Activated T-helper 17 cell treated with anti-CD3 and anti-CD28 coated beads, Interleukin-2, amount 50 U/mL, for 72 hours (primary cell): ENCODE measurements at regions not wholly inside any gene's neighbourhood (a gene's known extent, or its start where the extent isn't known, plus 50 kb on each side); places are given as distances from the start of the nearest gene placed in this dataset.

ENCODE experiments used
- ATAC-seq: fragments of 150-1000 bp; cut with Tn5 transposase; replicated peaks from 2 replicates; pipeline ENCODE4 v1.10.0; 2021; ENCODE audit warnings: mild to moderate bottlenecking, moderate library complexity
- H3K27ac Mint-ChIP-seq: one replicate; pipeline ENCODE4 v1.8.0; 2022; ENCODE audit warnings: mixed read lengths
- H3K27me3 Mint-ChIP-seq: one replicate; pipeline ENCODE4 v1.8.0; 2022; ENCODE audit warnings: mixed read lengths
- H3K36me3 Mint-ChIP-seq: one replicate; pipeline ENCODE4 v1.8.0; 2022; ENCODE audit warnings: low read depth, mild to moderate bottlenecking, mixed read lengths
- H3K4me1 Mint-ChIP-seq: one replicate; pipeline ENCODE4 v1.8.0; 2022; ENCODE audit warnings: mixed read lengths
- H3K4me3 Mint-ChIP-seq: one replicate; pipeline ENCODE4 v1.8.0; 2022; ENCODE audit warnings: mild to moderate bottlenecking, mixed read lengths
- H3K9me3 Mint-ChIP-seq: one replicate; pipeline ENCODE4 v1.8.0; 2022; ENCODE audit warnings: mixed read lengths

DNA sequence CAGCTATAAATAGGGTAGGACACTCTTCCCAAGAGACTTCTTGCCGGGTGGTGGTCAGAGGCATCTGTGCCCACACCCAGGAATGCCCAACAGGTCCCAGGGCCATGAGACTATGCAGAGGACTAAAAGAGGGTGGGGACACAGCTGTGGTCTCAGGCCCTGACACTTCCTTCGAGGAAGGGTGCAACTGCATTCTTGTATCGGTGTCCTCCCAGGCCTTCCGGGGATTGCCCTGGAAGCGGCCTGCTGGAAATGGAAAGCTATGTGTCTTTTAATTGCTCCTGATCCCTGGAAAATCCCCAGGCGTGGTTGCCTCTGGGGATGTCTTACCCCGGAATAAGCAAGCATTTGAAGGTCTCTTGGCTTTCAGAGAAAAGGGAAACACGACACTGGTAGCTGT is 176.7 kb downstream of the SOX11 start:
- H3K4me1 Mint-ChIP-seq = no peaks in the 10 kb centered on the region
- no peak overlapping the region for H3K4me3 Mint-ChIP-seq
- peaks cover 5% of the 10 kb centered on the region for H3K9me3 Mint-ChIP-seq
- no peaks in the 10 kb centered on the region for H3K36me3 Mint-ChIP-seq
- no peak overlapping the region for H3K27ac Mint-ChIP-seq
- H3K27me3 Mint-ChIP-seq = no peaks in the 10 kb centered on the region
- no peak for ATAC-seq

DNA sequence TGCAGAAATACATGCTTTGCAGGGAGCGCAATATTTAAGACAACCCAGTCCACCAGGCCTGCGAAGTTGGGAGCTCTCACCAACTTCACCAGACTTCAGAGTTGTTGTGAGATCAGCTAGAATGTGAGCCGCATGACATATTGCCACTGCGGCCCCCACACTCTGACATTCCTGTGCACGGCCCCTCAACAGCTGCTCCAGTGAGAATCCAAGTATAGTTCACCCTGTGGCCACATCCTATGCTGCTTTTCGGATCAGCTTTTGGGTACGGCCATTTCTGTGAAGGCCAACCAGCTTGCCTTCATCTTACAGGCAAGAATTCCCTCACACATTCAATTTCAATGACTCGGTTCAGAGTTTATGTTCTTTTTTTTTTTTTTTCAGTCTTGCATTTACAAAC is 177.8 kb downstream of the SOX11 start:
- H3K27me3 Mint-ChIP-seq = no peaks in the 10 kb centered on the region
- H3K4me3 Mint-ChIP-seq = no peak overlapping the region
- H3K4me1 Mint-ChIP-seq = no peaks in the 10 kb centered on the region
- ATAC-seq = no peak
- no peaks in the 10 kb centered on the region for H3K9me3 Mint-ChIP-seq
- no peak overlapping the region for H3K27ac Mint-ChIP-seq
- no peaks in the 10 kb centered on the region for H3K36me3 Mint-ChIP-seq

DNA sequence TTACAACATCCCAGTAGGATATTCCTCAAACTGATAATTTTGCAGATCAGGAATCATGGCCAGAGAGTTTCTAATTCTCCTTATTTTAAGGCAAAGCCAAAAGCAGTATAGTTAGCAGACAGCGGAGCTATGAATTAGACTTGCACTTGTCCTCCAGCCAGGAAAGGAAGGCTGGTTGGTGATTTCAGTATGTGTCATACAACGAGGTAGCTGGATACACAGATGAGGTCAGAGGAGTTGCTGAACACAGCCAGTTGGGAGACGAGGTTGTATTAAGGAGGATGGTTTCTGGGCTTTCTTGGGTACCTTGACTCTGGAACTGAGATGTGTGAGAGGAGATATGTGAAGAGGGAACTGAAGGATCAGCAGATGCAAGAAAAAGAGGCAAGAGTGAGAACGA is 185.2 kb downstream of the SOX11 start:
- Mint-ChIP-seq H3K4me3 (no peak overlapping the region), H3K4me1 (no peaks in the 10 kb centered on the region), H3K27ac (no peak overlapping the region), H3K36me3 (no peaks in the 10 kb centered on the region), H3K9me3 (peaks cover 11% of the 10 kb centered on the region), H3K27me3 (no peaks in the 10 kb centered on the region)
- ATAC-seq = no peak

GRCh38 chr2:5885451-5886173 is 193.4 kb downstream of the SOX11 start:
- ATAC-seq = no peak
- H3K4me3 Mint-ChIP-seq = no peak overlapping the region
- H3K27me3 Mint-ChIP-seq = no peaks in the 10 kb centered on the region
- H3K36me3 Mint-ChIP-seq = no peaks in the 10 kb centered on the region
- H3K27ac Mint-ChIP-seq = no peak overlapping the region
- peaks cover 7% of the 10 kb centered on the region for H3K9me3 Mint-ChIP-seq
- H3K4me1 Mint-ChIP-seq = no peaks in the 10 kb centered on the region

- Mint-ChIP-seq H3K9me3 (peaks cover 7% of the 10 kb centered on the region), H3K4me1 (no peaks in the 10 kb centered on the region), H3K27me3 (no peaks in the 10 kb centered on the region), H3K36me3 (no peaks in the 10 kb centered on the region), H3K4me3 (no peak overlapping the region), H3K27ac (no peak overlapping the region)
- no peak for ATAC-seq
These were observed 194.3 kb downstream of the SOX11 start for GRCh38 chr2:5886462-5886861.

- Mint-ChIP-seq H3K4me1 (no peaks in the 10 kb centered on the region), H3K9me3 (peaks cover 7% of the 10 kb centered on the region), H3K4me3 (no peak overlapping the region), H3K27me3 (no peaks in the 10 kb centered on the region), H3K27ac (no peak overlapping the region), H3K36me3 (no peaks in the 10 kb centered on the region)
- ATAC-seq = no peak
These were observed 195.9 kb downstream of the SOX11 start for GRCh38 chr2:5888126-5888525.

GRCh38 chr2:5889519-5889918 is 197.3 kb downstream of the SOX11 start:
- H3K4me1 Mint-ChIP-seq = no peaks in the 10 kb centered on the region
- no peak overlapping the region for H3K27ac Mint-ChIP-seq
- no peaks in the 10 kb centered on the region for H3K36me3 Mint-ChIP-seq
- peaks cover 5% of the 10 kb centered on the region for H3K9me3 Mint-ChIP-seq
- H3K4me3 Mint-ChIP-seq = no peak overlapping the region
- ATAC-seq = no peak
- H3K27me3 Mint-ChIP-seq = no peaks in the 10 kb centered on the region

- ATAC-seq = no peak
- H3K36me3 Mint-ChIP-seq = no peaks in the 10 kb centered on the region
- H3K9me3 Mint-ChIP-seq = peaks cover 10% of the 10 kb centered on the region
- H3K27ac Mint-ChIP-seq = no peak overlapping the region
- no peak overlapping the region for H3K4me3 Mint-ChIP-seq
- H3K4me1 Mint-ChIP-seq = no peaks in the 10 kb centered on the region
- H3K27me3 Mint-ChIP-seq = no peaks in the 10 kb centered on the region
These were observed 202.2 kb downstream of the SOX11 start for GRCh38 chr2:5894355-5894754.

GRCh38 chr2:5895284-5895683 is 203.1 kb downstream of the SOX11 start:
- Mint-ChIP-seq H3K4me1 (no peaks in the 10 kb centered on the region), H3K4me3 (no peak overlapping the region), H3K27ac (no peak overlapping the region), H3K27me3 (no peaks in the 10 kb centered on the region), H3K9me3 (peaks cover 13% of the 10 kb centered on the region), H3K36me3 (no peaks in the 10 kb centered on the region)
- ATAC-seq = no peak

DNA sequence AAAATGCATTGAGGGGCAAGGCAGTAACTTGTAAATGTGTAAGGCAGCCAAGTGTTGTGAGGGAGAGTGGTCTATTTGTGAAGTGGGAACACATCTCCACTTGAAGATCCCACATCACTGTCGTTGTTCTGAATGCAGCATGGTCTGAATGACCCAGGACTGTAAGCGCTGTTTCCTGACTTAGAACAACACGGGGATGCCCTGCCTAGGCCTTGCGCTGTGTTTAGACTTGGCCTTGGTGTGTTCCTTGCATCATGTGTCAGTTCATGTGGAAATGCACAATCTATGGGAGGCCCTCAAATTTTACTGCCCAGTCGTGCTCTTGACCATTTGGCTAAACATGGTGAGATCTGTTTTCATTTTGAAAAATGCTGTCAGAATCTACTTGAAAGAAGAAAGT is 205.1 kb downstream of the SOX11 start:
- Mint-ChIP-seq H3K36me3 (no peaks in the 10 kb centered on the region), H3K27me3 (no peaks in the 10 kb centered on the region), H3K27ac (no peak overlapping the region), H3K4me3 (no peak overlapping the region), H3K4me1 (no peaks in the 10 kb centered on the region), H3K9me3 (peaks cover 13% of the 10 kb centered on the region)
- no peak for ATAC-seq

DNA sequence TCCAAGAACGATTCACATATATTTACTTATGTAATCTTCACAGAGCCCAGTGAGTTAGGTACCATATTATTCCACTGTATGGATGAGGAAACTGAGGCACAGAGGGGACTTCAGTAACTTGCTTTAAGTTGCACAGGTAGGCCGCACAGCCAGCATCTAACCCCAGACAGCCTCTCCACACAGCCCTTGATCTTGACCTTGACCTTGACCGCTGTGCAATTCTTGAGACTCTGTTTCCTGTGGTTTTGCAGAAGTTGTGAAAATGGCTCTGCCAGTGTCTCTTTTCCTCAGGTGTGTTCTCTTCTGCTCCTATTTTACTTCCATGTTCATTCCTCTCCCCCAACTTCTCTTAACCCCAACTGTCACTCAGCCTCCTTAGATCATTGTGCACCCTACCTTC is 206.5 kb downstream of the SOX11 start:
- Mint-ChIP-seq H3K36me3 (no peaks in the 10 kb centered on the region), H3K27ac (no peak overlapping the region)
- ATAC-seq = no peak

DNA sequence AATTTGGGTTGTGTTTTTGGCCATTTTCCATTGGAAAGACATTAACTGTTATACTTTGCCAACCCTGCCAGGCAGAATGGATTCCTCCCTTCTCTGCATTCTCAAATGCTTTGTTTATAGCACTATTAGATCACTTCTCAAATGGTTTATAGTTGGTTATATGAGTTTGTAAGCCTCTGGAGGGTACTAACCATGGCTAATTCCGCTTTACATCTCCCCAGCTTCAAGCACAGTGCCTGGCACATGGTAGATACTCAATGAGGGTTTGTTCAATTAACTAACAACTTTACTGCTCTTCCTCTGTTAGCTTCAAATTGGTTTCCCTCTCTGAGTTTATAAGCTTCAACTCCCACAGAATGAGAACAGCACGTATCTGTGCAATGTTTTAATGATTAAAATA is 213.5 kb downstream of the SOX11 start:
- no peak for ATAC-seq
- H3K27me3 Mint-ChIP-seq = no peaks in the 10 kb centered on the region
- no peaks in the 10 kb centered on the region for H3K36me3 Mint-ChIP-seq
- H3K4me1 Mint-ChIP-seq = no peaks in the 10 kb centered on the region
- H3K9me3 Mint-ChIP-seq = peaks cover 8% of the 10 kb centered on the region
- H3K4me3 Mint-ChIP-seq = no peak overlapping the region
- no peak overlapping the region for H3K27ac Mint-ChIP-seq

More for the DNA sequence above, 206.5 kb downstream of the SOX11 start:
- no peak overlapping the region for H3K4me3 Mint-ChIP-seq
- H3K9me3 Mint-ChIP-seq = peaks cover 12% of the 10 kb centered on the region
- no peaks in the 10 kb centered on the region for H3K27me3 Mint-ChIP-seq
- no peaks in the 10 kb centered on the region for H3K4me1 Mint-ChIP-seq

DNA sequence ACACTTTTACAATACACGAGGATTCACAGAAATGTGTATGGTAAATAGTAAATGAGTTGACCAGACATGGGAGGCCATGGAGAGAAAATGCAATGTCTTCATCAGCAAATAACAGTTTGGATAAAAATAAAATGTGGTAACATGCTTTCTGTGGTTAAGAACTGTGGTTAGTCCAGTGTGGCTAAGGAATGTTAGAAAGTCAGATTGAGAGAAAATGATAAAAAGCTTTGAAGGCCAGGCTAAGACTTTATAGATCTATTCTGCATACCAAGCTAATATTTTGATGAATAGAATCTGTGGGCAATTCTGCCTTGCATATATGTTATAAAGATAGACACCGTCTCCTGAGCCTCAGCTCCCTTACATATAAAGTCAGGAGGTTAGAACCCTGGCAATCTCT is 215.9 kb downstream of the SOX11 start:
- H3K27me3 Mint-ChIP-seq = no peaks in the 10 kb centered on the region
- no peaks in the 10 kb centered on the region for H3K36me3 Mint-ChIP-seq
- H3K4me3 Mint-ChIP-seq = no peak overlapping the region
- no peak for ATAC-seq
- H3K27ac Mint-ChIP-seq = no peak overlapping the region
- no peaks in the 10 kb centered on the region for H3K4me1 Mint-ChIP-seq
- peaks cover 8% of the 10 kb centered on the region for H3K9me3 Mint-ChIP-seq

DNA sequence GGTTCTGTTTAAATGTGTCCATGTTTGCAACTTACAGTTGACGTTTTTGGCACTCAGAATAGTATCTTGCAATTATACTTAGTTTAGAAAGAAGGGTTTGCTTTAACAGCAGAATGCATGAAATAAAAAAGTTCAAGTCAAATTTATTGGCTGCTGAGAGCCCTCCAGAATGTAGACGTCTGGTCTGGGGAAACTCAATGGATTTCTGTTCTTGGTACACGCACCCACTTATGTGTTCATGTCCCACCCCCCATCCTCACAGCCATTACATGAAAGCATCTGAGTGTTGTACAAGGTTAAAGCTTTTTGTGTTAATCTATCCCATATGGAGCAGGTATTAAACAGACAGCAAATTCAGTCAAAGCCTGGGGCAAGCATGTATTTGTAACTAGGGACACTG is 219.5 kb downstream of the SOX11 start:
- H3K4me3 Mint-ChIP-seq = no peak overlapping the region
- H3K4me1 Mint-ChIP-seq = no peaks in the 10 kb centered on the region
- no peaks in the 10 kb centered on the region for H3K27me3 Mint-ChIP-seq
- no peak overlapping the region for H3K27ac Mint-ChIP-seq
- H3K36me3 Mint-ChIP-seq = no peaks in the 10 kb centered on the region
- no peaks in the 10 kb centered on the region for H3K9me3 Mint-ChIP-seq
- no peak for ATAC-seq

DNA sequence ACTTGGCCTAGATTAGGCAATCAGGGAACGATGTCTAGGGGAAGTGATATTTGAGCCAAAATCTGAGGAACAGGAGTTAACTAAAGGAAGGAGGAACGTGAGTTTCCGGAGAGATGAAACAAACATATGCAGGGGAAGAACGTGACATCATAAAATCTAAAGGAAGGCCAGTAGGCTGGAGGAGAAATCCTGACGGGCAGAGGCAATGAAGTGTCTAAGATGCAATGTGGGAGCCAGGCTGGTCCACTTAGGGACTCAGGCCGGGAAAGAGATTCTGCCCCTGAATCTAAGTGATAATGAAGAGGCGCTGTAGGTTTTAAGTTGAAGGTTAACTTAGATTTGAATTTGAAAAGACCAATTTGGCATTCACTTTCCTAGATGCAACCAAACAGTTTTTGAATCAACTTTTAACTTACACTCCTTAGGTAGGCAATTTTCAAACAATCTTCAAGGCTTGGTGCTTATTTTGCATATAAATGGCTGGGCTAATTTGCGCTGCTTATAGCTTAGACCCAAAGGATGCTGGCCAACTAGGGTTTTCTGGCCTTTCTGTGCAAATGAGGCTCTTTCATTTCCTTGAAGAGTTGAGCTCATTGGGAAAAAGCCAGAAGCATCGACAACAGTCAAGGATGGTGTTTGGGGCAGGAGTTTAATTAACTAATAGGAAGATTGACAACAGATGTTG is 221.7 kb downstream of the SOX11 start:
- Mint-ChIP-seq H3K27ac (no peak overlapping the region), H3K4me1 (no peaks in the 10 kb centered on the region), H3K36me3 (no peaks in the 10 kb centered on the region), H3K27me3 (no peaks in the 10 kb centered on the region), H3K9me3 (no peaks in the 10 kb centered on the region), H3K4me3 (no peak overlapping the region)
- no peak for ATAC-seq
